ENCODE measurements at regions not wholly inside any gene's neighbourhood (a gene's known extent, or its start where the extent isn't known, plus 50 kb on each side); places are given as distances from the start of the nearest gene placed in this dataset.

DNA sequence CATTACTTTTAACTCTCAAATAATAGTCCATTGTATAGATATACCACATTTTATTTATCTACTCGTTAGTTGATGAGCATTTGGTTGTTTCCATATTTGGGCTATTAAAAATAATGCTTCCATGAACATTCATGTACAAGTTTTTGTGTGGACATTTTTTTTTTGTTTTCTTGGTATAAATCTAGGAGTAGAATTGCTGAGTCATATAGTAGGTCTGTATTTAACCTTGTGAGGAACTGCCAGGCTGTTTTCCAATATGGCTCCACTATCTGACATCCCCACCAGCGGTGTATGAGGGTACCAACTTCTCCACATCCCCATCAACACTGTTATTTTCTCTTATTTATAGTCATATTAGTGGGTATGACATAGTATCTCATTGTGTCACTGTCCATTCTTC lies 143.1 kb downstream of the RAP2A start:
- TF ChIP-seq POLR2A (IDR thresholded peaks at IDR 0.05; ENCODE audit: low read length) (no peak), GATA1 (IDR thresholded peaks at IDR 0.05; ENCODE audit: low read depth, low read length) (no peak)

Data from erythroblast (primary cell).